ENCODE measurements at regions not wholly inside any gene's neighbourhood (a gene's known extent, or its start where the extent isn't known, plus 50 kb on each side); places are given as distances from the start of the nearest gene placed in this dataset.

- H3K4me3 ChIP-seq (ENCODE audit: low read length), result no peak overlapping the region
- no peak for TF ChIP-seq CTCF (conservative IDR thresholded peaks at IDR 0.05; ENCODE audit: low read length)
- DNase-seq (ENCODE audit: low read depth), result no peak
Measured at GRCh38 chr3:102574355-102574754, 139.5 kb downstream of the ZPLD1 start.

- DNase-seq (ENCODE audit: low read depth), result no peak
- H3K4me3 ChIP-seq (ENCODE audit: low read length), result no peak overlapping the region
- no peak for TF ChIP-seq CTCF (conservative IDR thresholded peaks at IDR 0.05; ENCODE audit: low read length)
Measured at GRCh38 chr3:102576651-102577050, 141.8 kb downstream of the ZPLD1 start.

- DNase-seq (ENCODE audit: low read depth), result no peak
- no peak for TF ChIP-seq CTCF (conservative IDR thresholded peaks at IDR 0.05; ENCODE audit: low read length)
- no peak overlapping the region for H3K4me3 ChIP-seq (ENCODE audit: low read length)
Measured at GRCh38 chr3:102577082-102577789, 142.4 kb downstream of the ZPLD1 start.

- H3K4me3 ChIP-seq (ENCODE audit: low read length), result no peak overlapping the region
- no peak for TF ChIP-seq CTCF (conservative IDR thresholded peaks at IDR 0.05; ENCODE audit: low read length)
- DNase-seq (ENCODE audit: low read depth), result no peak
Measured at GRCh38 chr3:102580760-102581159, 145.9 kb downstream of the ZPLD1 start.

- DNase-seq (ENCODE audit: low read depth), result no peak
- H3K4me3 ChIP-seq (ENCODE audit: low read length), result no peak overlapping the region
- TF ChIP-seq CTCF (conservative IDR thresholded peaks at IDR 0.05; ENCODE audit: low read length), result no peak
Measured at GRCh38 chr3:102586485-102586884, 151.7 kb downstream of the ZPLD1 start.

GRCh38 chr3:102593812-102594602 lies 159.2 kb downstream of the ZPLD1 start:
- TF ChIP-seq CTCF (conservative IDR thresholded peaks at IDR 0.05; ENCODE audit: low read length), result no peak
- H3K4me3 ChIP-seq (ENCODE audit: low read length), result no peak overlapping the region
- DNase-seq (ENCODE audit: low read depth), result no peak

- TF ChIP-seq CTCF (conservative IDR thresholded peaks at IDR 0.05; ENCODE audit: low read length), result no peak
- no peak overlapping the region for H3K4me3 ChIP-seq (ENCODE audit: low read length)
- no peak for DNase-seq (ENCODE audit: low read depth)
Measured at GRCh38 chr3:102595057-102595456, 160.2 kb downstream of the ZPLD1 start.
